ENCODE measurements at regions not wholly inside any gene's neighbourhood (a gene's known extent, or its start where the extent isn't known, plus 50 kb on each side); places are given as distances from the start of the nearest gene placed in this dataset.

DNA sequence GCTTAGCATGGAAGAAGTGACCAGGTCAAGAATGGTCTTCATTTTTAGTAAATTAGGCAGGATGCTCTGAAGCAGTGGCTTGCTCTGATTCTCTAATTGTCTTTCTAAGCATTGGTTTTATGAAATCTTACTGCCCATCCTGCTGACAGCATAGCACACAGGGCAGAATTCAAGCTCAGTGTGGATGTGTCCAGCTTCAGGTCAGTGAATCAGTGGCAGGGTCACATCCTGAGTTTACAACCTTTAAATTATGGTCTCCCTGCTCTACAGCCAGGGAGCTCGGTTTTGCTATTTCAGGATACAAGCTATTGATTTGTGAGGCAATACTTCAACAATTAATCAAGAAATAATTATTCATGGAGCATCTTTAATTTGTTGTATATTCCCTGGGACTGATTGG is 202.3 kb upstream of the RXFP2 start:
- TF ChIP-seq EZH2 (IDR thresholded peaks at IDR 0.05; ENCODE audit: insufficient read depth, poor library complexity, severe bottlenecking) (no peak), EZH2phosphoT487 (IDR thresholded peaks at IDR 0.05; ENCODE audit: insufficient read depth, low read depth) (no peak)

Data from GM23248 (cell line).